ENCODE measurements at regions not wholly inside any gene's neighbourhood (a gene's known extent, or its start where the extent isn't known, plus 50 kb on each side); places are given as distances from the start of the nearest gene placed in this dataset.

GRCh38 chr6:8914700-8915099 lies 479.4 kb upstream of the SLC35B3 start:
- Mint-ChIP-seq H3K36me3 (no peaks in the 10 kb centered on the region), H3K4me3 (no peak overlapping the region), H3K27ac (no peak overlapping the region), H3K27me3 (peaks cover 0 to 2% of the 10 kb centered on the region in 2 donors), H3K9me3 (peaks cover 4 to 22% (median 9%) of the 10 kb centered on the region in 8 donors), H3K4me1 (no peaks in the 10 kb centered on the region)
- intact Hi-C loops (cut with micrococcal nuclease), result no loop called here
- no peaks in the 10 kb centered on the region for H3K9me3 ChIP-seq (ENCODE audit: control insufficient read depth in 1 of 2, low read length in 2 of 2)
- POLR2A ChIA-PET (ENCODE audit: partially characterized antibody), result no interaction called here
- H3K36me3 ChIP-seq (ENCODE audit: insufficient read depth, low read length), result no peaks in the 10 kb centered on the region
- H3K4me3 ChIP-seq (ENCODE audit: low read length in 2 of 2), result no peak overlapping the region
- no peaks in the 10 kb centered on the region for H3K4me1 ChIP-seq (ENCODE audit: insufficient read depth, low read length)
- no peak overlapping the region for H3K27ac ChIP-seq (ENCODE audit: low read depth, low read length)
- no peaks in the 10 kb centered on the region for H3K27me3 ChIP-seq (ENCODE audit: insufficient read depth, low read length)
- no peak for DNase-seq
- CTCF ChIA-PET (ENCODE audit: partially characterized antibody), result no interaction called here

DNA sequence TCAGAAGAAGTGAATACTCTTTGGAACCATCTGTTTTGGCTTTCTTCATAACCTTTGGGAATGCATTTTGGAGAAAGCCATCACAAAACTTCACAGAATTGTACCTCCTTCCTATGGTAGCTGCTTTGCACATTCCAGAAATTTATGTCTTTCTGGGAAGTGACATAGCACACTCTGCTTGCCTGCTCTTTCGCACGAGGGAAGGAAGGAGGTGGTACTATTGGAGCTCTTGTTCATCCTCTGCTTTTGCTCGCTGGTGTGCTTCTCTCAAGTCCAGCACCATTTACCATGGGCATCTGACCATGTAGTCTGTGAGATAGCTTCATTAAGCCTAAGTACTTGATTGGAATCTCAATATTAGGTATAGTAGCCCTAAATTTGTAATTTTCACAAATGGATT lies 473.3 kb upstream of the SLC35B3 start:
- Histone ChIP-seq H3K4me3 (ENCODE audit: low read length in 2 of 2) (no peak overlapping the region), H3K36me3 (ENCODE audit: insufficient read depth, low read length) (no peaks in the 10 kb centered on the region), H3K9me3 (ENCODE audit: control insufficient read depth in 1 of 2, low read length in 2 of 2) (no peaks in the 10 kb centered on the region), H3K27me3 (ENCODE audit: insufficient read depth, low read length) (no peaks in the 10 kb centered on the region), H3K4me1 (ENCODE audit: insufficient read depth, low read length) (no peaks in the 10 kb centered on the region), H3K27ac (ENCODE audit: low read depth, low read length) (no peak overlapping the region)
- Mint-ChIP-seq H3K27ac (no peak overlapping the region), H3K4me3 (no peak overlapping the region), H3K9me3 (peaks cover 0 to 20% (median 6%) of the 10 kb centered on the region in 8 donors), H3K27me3 (no peaks in the 10 kb centered on the region), H3K36me3 (no peaks in the 10 kb centered on the region), H3K4me1 (no peaks in the 10 kb centered on the region)
- CTCF ChIA-PET (ENCODE audit: partially characterized antibody), result no interaction called here
- POLR2A ChIA-PET (ENCODE audit: partially characterized antibody), result no interaction called here
- DNase-seq, result no peak
- intact Hi-C loops (cut with micrococcal nuclease), result no loop called here

- intact Hi-C loops (cut with micrococcal nuclease), result no loop called here
- no peak overlapping the region for H3K27ac Mint-ChIP-seq
- no peak overlapping the region for H3K27ac ChIP-seq (ENCODE audit: low read depth, low read length)
- no peaks in the 10 kb centered on the region for H3K27me3 Mint-ChIP-seq
- CTCF ChIA-PET (ENCODE audit: partially characterized antibody), result no interaction called here
- H3K27me3 ChIP-seq (ENCODE audit: insufficient read depth, low read length), result no peaks in the 10 kb centered on the region
- no peaks in the 10 kb centered on the region for H3K4me1 ChIP-seq (ENCODE audit: insufficient read depth, low read length)
- no peak overlapping the region for H3K4me3 ChIP-seq (ENCODE audit: low read length in 2 of 2)
- H3K4me3 Mint-ChIP-seq, result no peak overlapping the region
- no peaks in the 10 kb centered on the region for H3K4me1 Mint-ChIP-seq
- POLR2A ChIA-PET (ENCODE audit: partially characterized antibody), result no interaction called here
- H3K36me3 Mint-ChIP-seq, result no peaks in the 10 kb centered on the region
- peaks cover 2 to 7% (median 3%) of the 10 kb centered on the region in 8 donors for H3K9me3 Mint-ChIP-seq
- no peaks in the 10 kb centered on the region for H3K36me3 ChIP-seq (ENCODE audit: insufficient read depth, low read length)
- DNase-seq, result no peak
- H3K9me3 ChIP-seq (ENCODE audit: control insufficient read depth in 1 of 2, low read length in 2 of 2), result no peaks in the 10 kb centered on the region
Measured at GRCh38 chr6:8906699-8907098, 471.4 kb upstream of the SLC35B3 start.

DNA sequence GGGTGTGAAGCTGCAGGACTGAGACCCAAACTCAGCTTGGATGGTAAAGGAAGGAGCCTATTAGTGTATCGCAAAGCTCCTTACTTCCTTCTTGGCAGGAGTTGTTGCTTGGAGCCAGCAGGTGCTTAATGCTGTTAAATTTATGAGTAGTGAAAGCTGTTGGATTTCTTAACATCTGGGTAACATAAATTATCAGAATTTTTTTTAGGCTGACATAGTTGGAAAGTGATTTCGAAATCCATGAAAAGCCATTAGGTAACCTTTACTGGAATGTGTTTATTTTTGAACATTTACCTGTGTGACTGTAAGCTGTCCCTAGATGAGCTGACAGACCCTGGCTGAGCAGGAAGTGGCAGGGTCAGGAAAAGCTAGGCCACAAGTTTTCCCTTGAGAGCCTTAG lies 470.4 kb upstream of the SLC35B3 start:
- Histone ChIP-seq H3K4me1 (ENCODE audit: insufficient read depth, low read length) (no peaks in the 10 kb centered on the region), H3K27me3 (ENCODE audit: insufficient read depth, low read length) (no peaks in the 10 kb centered on the region), H3K9me3 (ENCODE audit: control insufficient read depth in 1 of 2, low read length in 2 of 2) (no peaks in the 10 kb centered on the region), H3K36me3 (ENCODE audit: insufficient read depth, low read length) (no peaks in the 10 kb centered on the region), H3K27ac (ENCODE audit: low read depth, low read length) (no peak overlapping the region), H3K4me3 (ENCODE audit: low read length in 2 of 2) (no peak overlapping the region)
- ChIA-PET POLR2A (ENCODE audit: partially characterized antibody) (no interaction called here), CTCF (ENCODE audit: partially characterized antibody) (no interaction called here)
- Mint-ChIP-seq H3K4me1 (no peaks in the 10 kb centered on the region), H3K27ac (no peak overlapping the region), H3K4me3 (no peak overlapping the region), H3K36me3 (no peaks in the 10 kb centered on the region), H3K27me3 (no peaks in the 10 kb centered on the region), H3K9me3 (peaks cover 0 to 6% (median 2%) of the 10 kb centered on the region in 8 donors)
- intact Hi-C loops (cut with micrococcal nuclease), result no loop called here
- DNase-seq, result no peak

- no peak for DNase-seq
Measured at GRCh38 chr6:8904754-8905153, 469.4 kb upstream of the SLC35B3 start.

DNA sequence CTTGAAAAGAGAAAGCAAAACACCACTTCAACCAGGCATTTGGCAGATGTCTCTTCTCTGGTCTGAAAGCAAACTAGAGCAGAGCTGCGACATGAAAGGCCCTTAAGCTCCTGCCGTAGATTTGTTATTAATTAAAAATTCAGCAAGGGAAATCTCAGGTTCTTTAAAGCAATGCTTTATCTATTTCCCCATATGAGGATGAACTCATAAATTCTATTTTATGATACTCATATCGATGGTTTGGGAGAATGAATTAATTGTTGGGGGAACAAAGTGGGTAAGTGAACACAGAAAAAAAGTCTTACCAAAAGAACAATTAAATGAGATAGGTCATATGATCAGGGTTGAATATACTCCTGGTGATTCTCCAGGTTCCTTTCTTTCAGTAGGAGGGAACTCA lies 464.7 kb upstream of the SLC35B3 start:
- no peaks in the 10 kb centered on the region for H3K4me1 ChIP-seq (ENCODE audit: insufficient read depth, low read length)
- no peak overlapping the region for H3K4me3 Mint-ChIP-seq
- H3K27me3 ChIP-seq (ENCODE audit: insufficient read depth, low read length), result no peaks in the 10 kb centered on the region
- H3K9me3 ChIP-seq (ENCODE audit: control insufficient read depth in 1 of 2, low read length in 2 of 2), result no peaks in the 10 kb centered on the region
- ChIA-PET POLR2A (ENCODE audit: partially characterized antibody) (no interaction called here), CTCF (ENCODE audit: partially characterized antibody) (no interaction called here)
- no peaks in the 10 kb centered on the region for H3K27me3 Mint-ChIP-seq
- no peaks in the 10 kb centered on the region for H3K36me3 Mint-ChIP-seq
- intact Hi-C loops (cut with micrococcal nuclease), result no loop called here
- H3K27ac ChIP-seq (ENCODE audit: low read depth, low read length), result no peak overlapping the region
- no peaks in the 10 kb centered on the region for H3K36me3 ChIP-seq (ENCODE audit: insufficient read depth, low read length)
- H3K27ac Mint-ChIP-seq, result no peak overlapping the region
- no peak overlapping the region for H3K4me3 ChIP-seq (ENCODE audit: low read length in 2 of 2)
- H3K4me1 Mint-ChIP-seq, result no peaks in the 10 kb centered on the region
- DNase-seq, result no peak
- peaks cover 0 to 6% (median 1%) of the 10 kb centered on the region in 8 donors for H3K9me3 Mint-ChIP-seq

More at GRCh38 chr6:8904754-8905153, 469.4 kb upstream of the SLC35B3 start:
- intact Hi-C loops (cut with micrococcal nuclease), result no loop called here
- Histone ChIP-seq H3K4me1 (ENCODE audit: insufficient read depth, low read length) (no peaks in the 10 kb centered on the region), H3K27ac (ENCODE audit: low read depth, low read length) (no peak overlapping the region), H3K9me3 (ENCODE audit: control insufficient read depth in 1 of 2, low read length in 2 of 2) (no peaks in the 10 kb centered on the region), H3K4me3 (ENCODE audit: low read length in 2 of 2) (no peak overlapping the region), H3K36me3 (ENCODE audit: insufficient read depth, low read length) (no peaks in the 10 kb centered on the region), H3K27me3 (ENCODE audit: insufficient read depth, low read length) (no peaks in the 10 kb centered on the region)
- Mint-ChIP-seq H3K36me3 (no peaks in the 10 kb centered on the region), H3K27ac (no peak overlapping the region), H3K4me3 (no peak overlapping the region), H3K27me3 (no peaks in the 10 kb centered on the region), H3K9me3 (peaks cover 0 to 6% (median 2%) of the 10 kb centered on the region in 8 donors), H3K4me1 (no peaks in the 10 kb centered on the region)
- CTCF ChIA-PET (ENCODE audit: partially characterized antibody), result no interaction called here
- POLR2A ChIA-PET (ENCODE audit: partially characterized antibody), result no interaction called here

DNA sequence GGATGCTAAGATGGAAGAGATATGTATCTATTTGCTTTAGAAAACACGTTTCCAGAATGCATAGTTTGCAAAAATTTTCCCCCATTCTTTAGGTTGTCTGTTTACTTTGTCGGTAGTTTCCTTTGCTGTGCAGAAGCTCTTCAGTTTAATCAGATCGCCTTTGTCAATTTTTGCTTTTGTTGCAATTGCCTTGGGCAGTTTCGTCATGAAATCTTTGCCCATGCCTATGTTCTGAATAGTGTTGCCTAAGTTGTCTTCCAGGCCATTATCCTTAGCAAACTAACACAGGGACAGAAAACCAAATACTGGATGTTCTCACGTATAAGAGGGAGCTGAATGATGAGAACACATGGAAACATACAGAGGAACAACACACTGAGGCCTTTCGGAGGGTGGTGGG lies 454.2 kb upstream of the SLC35B3 start:
- Mint-ChIP-seq H3K4me3 (no peak overlapping the region), H3K27me3 (no peaks in the 10 kb centered on the region), H3K4me1 (no peaks in the 10 kb centered on the region), H3K27ac (no peak overlapping the region), H3K36me3 (no peaks in the 10 kb centered on the region), H3K9me3 (peaks cover 0 to 5% (median under 1%) of the 10 kb centered on the region in 8 donors)
- no peak for DNase-seq
- no peak overlapping the region for H3K4me3 ChIP-seq (ENCODE audit: low read length in 2 of 2)
- H3K36me3 ChIP-seq (ENCODE audit: insufficient read depth, low read length), result no peaks in the 10 kb centered on the region
- no peaks in the 10 kb centered on the region for H3K9me3 ChIP-seq (ENCODE audit: control insufficient read depth in 1 of 2, low read length in 2 of 2)
- POLR2A ChIA-PET (ENCODE audit: partially characterized antibody), result no interaction called here
- CTCF ChIA-PET (ENCODE audit: partially characterized antibody), result no interaction called here
- H3K27me3 ChIP-seq (ENCODE audit: insufficient read depth, low read length), result no peaks in the 10 kb centered on the region
- H3K27ac ChIP-seq (ENCODE audit: low read depth, low read length), result no peak overlapping the region
- intact Hi-C loops (cut with micrococcal nuclease), result no loop called here
- H3K4me1 ChIP-seq (ENCODE audit: insufficient read depth, low read length), result no peaks in the 10 kb centered on the region

DNA sequence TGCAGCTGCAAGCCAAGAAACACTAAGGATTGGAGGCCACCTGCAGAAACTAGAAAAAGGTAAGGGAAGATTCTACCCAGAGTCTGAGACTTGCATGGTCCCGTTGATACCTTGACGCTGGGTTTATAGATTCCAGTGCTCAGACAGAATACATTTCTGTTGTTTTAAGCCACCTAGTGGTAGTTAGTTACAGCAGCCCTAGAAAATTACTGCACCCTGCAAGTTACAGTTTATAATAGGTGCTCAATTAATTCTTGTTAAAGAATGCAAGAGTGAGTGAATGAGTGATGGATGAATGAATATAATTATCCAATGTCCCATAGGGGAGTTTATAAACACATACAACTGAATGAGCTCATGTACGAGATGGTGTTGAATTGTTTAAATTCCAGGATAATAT lies 453.1 kb upstream of the SLC35B3 start:
- H3K36me3 Mint-ChIP-seq, result no peaks in the 10 kb centered on the region
- no peak for DNase-seq
- H3K9me3 Mint-ChIP-seq, result peaks cover 0 to 5% (median 2%) of the 10 kb centered on the region in 8 donors
- Histone ChIP-seq H3K4me3 (ENCODE audit: low read length in 2 of 2) (no peak overlapping the region), H3K9me3 (ENCODE audit: control insufficient read depth in 1 of 2, low read length in 2 of 2) (no peaks in the 10 kb centered on the region), H3K4me1 (ENCODE audit: insufficient read depth, low read length) (no peaks in the 10 kb centered on the region), H3K27me3 (ENCODE audit: insufficient read depth, low read length) (no peaks in the 10 kb centered on the region), H3K27ac (ENCODE audit: low read depth, low read length) (no peak overlapping the region), H3K36me3 (ENCODE audit: insufficient read depth, low read length) (no peaks in the 10 kb centered on the region)
- no peaks in the 10 kb centered on the region for H3K27me3 Mint-ChIP-seq
- no peak overlapping the region for H3K4me3 Mint-ChIP-seq
- ChIA-PET POLR2A (ENCODE audit: partially characterized antibody) (no interaction called here), CTCF (ENCODE audit: partially characterized antibody) (no interaction called here)
- no peak overlapping the region for H3K27ac Mint-ChIP-seq
- no peaks in the 10 kb centered on the region for H3K4me1 Mint-ChIP-seq
- intact Hi-C loops (cut with micrococcal nuclease), result no loop called here
